HTERT RPE-1 (cell line): ENCODE measurements at regions not wholly inside any gene's neighbourhood (a gene's known extent, or its start where the extent isn't known, plus 50 kb on each side); places are given as distances from the start of the nearest gene placed in this dataset.
"Not testable (repeated sequence)": the region's sequence is repeated elsewhere in the genome, so short reads cannot be mapped to it uniquely, and the experiment has no call there.

Source experiments
- in situ Hi-C: fragments of 300-500 bp; cut with MboI; formaldehyde crosslinking; loops from 4 replicates; pipeline ENCODE4 v1.14.3; 2020; ENCODE audit warnings: low sequenced_read_pairs

DNA sequence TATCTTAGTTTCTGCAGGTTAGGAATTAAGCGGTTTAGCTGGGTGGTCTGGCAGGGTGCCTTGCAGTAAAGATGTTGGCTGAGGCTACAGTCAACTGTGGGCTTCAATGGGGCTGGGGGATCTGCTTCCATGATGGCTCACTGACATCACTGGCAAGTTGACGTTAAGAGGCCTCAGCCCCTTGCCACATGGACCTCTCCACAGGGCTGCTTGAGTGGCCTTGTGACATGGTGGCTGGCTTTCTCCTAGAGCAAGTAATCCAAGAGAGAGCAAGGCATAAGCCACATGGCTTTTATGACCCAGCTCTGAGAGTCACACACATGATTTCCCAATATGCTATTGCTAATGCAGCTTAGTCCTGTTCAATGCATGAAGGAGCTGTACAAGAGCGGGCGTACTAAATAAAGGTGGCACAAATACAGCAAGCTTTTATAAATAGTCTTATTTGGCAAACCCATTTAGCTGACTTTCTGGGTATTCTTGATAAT is 109.1 kb downstream of the SEPTIN7 start:
- in situ Hi-C loops, result no loop called here

DNA sequence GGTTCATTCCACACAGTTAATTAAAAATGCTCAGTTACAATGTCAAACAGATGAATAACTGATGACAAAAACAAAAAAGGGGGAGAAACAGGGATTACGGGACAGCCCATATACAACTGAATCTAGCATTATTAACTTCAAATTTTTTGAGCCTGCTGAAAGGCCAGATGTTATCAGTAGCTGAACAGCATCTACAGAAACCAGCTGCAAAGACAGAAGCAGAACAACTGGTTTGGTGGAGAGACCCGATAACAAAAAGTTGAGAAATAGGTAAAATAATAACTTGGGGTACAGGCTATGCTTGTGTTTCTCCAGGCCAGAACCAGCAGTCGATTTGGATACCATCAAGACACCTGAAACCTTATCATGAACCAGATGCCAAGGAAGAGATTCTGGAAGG is 109.8 kb downstream of the SEPTIN7 start:
- in situ Hi-C loops, result not testable (repeated sequence)

DNA sequence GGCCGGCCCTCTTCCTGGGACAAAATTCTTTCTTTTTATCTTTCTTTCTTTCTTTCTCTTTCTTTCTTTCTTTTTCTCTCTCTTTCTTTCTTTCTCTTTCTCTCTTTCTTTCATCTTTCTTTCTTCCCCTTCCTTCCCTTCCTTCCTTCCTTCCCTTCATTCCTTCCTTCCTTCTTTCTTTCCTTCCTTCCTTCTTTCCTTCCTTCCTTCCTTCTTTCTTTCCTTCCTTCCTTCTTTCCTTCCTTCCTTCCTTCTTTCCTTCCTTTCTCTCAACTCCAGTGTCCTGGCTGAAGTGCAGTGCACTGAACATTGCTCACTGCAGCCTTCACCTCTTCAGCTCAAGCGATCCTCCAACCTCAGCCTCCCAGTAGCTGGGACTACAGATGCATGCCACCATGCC is 112.5 kb downstream of the SEPTIN7 start:
- in situ Hi-C loops, result not testable (repeated sequence)

DNA sequence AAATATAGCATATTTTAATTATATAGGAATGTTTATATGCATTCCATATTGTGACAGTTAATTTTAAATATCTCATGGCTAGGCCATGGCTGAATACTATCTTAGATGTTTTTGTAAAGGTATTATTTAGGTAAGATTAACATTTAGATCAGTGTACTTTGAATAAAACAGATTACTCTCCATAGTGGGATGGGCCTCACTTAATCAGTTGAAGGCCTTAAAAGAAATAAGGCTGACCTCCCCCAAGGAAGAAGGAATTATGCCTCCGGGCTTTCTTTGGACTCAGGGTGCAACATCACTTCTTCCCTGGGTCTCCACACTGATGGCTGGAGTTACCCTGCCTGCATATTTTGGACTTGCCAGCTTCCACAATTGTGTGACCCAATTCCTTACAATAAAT is 113.4 kb downstream of the SEPTIN7 start:
- in situ Hi-C loops, result not testable (repeated sequence)

DNA sequence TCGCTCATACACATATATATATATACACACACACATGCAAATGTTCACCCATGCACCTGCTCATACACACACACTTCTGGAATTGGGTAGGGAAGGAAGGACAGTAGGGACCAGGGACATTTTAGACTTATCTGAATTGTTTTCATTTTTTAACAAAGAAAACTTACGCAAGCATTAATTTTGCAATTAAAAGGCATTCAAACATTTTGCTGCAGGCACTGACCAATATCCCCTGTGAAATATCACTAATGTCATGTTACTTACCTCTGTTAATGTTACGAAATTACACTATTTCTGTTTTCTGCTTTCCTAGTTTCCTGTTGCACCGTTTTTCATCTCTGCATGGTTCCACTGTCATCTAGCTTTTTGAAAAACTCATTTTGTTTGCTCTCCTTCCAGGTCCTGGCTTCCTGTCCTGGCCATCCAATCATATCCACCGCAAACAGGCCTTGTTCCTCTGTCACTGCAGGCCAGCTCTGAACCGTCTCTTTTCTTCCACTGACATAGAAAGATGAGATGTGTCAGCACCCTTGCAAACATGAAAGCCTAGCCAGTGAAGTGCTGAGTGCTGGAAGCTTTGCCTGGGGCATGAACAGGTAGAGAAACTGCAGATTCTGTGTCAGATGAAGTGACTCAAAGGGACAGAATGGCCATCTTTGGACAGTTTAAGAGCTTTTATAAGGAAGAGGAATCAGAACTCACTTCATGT is 114.5 kb downstream of the SEPTIN7 start:
- in situ Hi-C loops, result not testable (repeated sequence)

DNA sequence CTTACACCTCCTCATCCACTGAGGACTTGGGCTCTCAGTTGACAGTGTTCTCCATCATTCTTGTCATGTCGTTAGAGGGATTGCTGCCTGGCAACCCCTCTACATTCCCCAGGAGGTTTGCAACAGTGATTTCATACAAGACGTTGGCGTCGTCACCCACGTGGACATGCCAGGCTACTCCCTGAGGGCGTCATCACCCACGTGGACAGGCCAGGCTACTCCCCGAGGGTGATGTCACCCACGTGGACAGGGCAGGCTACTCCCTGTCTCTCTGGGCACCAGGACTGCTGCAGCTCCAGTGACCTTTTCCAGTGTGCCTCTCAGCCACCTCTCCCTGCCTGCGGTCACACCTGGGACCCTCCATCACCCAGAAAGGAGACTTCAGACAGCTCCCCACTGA is 117.4 kb downstream of the SEPTIN7 start:
- in situ Hi-C loops, result not testable (repeated sequence)

DNA sequence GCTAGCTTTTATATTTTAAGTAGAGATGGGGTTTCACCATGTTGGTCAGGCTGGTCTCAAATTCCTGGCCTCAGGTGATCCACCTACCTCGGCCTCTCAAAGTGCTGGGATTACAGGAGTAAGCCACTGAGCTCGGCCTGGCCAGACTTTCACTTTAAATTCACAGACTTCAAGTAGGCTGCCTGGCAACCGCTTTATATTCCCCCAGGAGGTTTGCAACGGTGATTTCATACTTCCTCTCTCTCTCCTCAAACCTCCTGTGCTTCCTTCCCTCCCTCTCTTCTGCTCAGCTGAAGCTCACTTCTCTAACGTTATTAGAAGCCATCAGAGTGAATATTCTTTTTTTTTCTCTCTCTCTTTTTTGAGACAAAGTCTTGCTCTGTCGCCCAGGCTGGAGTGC is 118.8 kb downstream of the SEPTIN7 start:
- in situ Hi-C loops, result not testable (repeated sequence)

DNA sequence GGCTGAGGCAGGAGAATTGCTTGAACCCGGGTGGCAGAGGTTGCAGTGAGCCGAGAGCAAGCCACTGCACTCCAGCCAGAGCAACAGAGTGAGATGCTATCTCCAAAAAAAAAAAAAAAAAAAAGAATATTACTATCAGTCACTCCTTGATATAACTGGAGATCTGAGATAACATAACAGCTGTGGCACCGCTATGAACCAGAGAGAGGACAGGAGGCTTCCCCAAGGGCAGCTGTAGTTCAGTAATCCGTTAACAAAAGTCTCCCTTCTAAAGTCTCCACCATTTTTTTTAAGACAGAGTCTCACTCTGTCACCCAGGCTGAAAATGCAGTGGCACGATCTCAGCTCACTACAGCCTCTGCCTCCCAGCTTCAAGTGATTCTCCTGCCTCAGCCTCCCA is 120.5 kb downstream of the SEPTIN7 start:
- in situ Hi-C loops, result not testable (repeated sequence)

DNA sequence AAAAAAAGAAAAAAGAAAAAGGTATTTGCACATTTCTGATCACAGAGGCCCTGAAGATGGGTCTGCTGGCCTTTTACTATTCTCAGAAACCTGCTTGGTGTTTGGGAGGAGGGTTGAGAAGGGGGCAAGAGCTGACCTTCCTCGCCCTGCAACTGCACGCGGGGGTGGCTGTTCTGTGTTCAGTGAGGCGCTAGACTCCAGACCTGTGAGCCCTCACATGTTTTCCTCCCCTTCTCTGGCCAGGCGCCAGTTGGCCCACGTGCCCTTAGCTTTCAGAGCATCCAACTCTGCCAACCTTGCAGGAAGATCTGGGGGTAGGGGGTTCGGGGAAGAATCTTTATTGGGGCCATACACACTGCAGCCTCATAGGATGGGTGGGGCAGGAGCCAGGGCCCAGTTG is 123.8 kb downstream of the SEPTIN7 start:
- in situ Hi-C loops, result not testable (repeated sequence)

DNA sequence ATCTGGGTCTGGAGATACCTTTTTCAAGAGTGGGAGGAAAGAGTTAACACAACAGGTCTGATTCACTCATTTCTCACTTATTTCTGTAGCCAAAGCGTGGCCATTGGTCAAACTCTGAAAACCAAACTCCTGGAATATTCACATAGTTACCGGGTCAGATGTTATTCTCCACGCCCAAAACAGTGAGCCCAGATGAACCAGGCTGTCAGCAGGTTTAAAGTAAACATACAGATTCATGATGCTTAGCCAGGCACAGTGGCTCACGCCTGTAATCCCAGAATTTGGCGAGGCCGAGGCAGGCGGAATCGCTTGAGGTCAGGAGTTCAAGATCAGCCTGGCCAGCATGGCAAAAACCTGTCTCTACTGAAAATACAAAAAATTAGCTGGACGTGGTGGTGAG is 126.1 kb downstream of the SEPTIN7 start:
- in situ Hi-C loops, result not testable (repeated sequence)

DNA sequence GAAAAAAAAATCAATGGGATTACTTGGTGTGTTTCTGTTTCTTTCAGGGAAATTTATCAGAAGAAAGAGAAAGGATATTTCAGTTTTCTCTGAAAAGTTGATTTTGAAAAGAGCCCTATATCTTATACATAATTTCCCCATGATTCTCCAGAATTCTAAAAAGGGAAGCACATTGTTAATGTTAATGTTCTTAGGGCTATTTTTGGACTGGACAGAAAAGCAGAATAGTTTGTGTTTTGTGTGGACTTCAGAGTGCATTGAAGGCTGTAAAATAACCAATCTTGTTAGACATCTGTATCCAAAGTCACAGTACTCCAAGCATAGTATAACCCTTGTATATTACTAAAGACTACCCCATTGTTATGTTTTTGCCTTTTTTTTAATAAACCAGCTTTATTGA is 130.3 kb downstream of the SEPTIN7 start:
- in situ Hi-C loops, result not testable (repeated sequence)

DNA sequence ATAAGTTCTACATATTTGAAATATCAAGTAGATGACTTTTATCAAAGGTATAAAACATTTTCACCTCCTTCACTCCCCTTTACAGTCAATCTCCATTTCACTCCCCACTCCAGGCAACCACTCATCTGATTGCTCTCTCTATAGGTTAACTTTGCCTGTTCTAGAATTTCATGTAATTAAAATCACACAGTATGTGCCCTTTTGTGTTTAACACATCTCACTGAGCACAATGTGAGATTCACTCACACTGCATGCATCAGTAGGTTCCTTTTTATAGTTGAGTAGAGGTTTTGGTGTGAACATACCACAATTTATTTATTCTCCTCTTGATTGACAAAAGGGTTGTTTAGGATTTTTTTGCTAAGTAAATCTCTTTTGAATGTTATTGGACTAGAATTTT is 130.7 kb downstream of the SEPTIN7 start:
- in situ Hi-C loops, result not testable (repeated sequence)

DNA sequence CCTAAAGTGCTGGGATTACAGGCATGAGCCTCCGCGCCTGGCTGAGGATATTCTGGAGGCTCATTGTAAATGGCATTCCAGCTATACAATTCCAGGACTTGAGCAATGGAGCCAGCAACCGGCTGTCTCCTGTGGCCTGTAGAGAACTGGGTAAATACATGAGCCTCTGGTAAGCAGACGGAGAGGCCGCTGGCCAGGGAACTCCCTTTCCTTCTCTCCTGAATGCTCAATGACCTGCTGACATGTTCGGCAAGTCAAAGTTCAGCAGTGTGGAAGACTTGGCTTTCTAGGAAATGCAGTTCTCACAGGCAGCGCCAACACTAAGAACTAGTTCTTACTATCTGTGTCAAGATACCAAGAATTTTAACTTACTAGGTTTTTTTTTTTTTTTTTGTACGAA is 139.8 kb downstream of the SEPTIN7 start:
- in situ Hi-C loops, result not testable (repeated sequence)

DNA sequence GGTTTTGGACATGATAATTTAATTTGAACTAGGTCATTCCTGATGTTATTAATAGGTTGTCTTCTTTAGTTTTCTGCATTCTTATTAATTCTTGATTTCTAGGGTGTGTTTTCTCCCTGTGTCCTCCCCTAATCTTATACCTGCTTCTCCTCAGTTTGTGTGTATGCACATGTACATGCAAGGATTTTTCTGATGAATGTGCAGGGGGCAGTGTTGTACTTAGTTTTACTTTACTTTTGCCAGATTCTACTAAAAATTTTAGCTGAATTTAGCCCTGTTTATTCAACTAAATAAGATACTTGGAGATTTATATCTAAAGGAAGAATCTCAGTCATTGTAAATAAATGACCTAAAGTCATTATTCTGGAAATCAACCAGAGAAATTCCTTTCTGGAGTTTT is 144.8 kb downstream of the SEPTIN7 start:
- in situ Hi-C loops, result not testable (repeated sequence)

DNA sequence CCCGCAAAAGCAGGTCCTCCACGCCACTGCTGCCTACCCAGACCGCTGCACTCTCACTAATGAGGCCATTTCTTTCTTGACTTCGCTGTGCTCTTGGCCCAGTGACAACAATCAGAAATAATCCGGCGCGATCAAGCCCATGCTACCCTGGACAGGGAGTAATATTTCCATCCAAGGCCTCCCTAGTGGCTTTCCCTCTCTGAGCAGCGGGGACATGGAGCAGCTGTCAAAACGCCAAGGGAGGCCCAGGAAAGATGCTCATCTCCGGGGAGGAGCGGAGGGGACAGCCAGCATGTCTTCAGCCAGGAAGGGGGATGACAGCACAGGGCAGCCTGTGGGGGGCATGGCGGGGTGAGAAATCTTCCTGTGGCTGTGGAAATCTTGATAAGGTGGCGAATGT is 154.9 kb downstream of the SEPTIN7 start:
- in situ Hi-C loops, result not testable (repeated sequence)

DNA sequence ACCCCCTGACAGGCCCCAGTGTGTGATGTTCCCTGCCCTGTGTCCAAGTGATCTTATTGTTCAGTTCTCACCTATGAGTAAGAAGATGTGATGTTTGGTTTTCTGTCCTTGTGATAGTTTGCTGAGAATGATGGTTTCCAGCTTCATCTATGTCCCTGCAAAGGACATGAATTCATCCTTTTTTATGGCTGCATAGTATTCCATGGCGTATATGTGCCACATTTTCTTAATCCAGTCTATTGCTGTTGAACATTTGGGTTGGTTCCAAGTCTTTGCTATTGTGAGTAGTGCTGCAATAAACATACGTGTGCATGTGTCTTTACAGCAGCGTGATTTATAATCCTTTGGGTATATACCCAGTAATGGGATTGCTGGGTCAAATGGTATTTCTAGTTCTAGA is 156.1 kb downstream of the SEPTIN7 start:
- in situ Hi-C loops, result not testable (repeated sequence)

DNA sequence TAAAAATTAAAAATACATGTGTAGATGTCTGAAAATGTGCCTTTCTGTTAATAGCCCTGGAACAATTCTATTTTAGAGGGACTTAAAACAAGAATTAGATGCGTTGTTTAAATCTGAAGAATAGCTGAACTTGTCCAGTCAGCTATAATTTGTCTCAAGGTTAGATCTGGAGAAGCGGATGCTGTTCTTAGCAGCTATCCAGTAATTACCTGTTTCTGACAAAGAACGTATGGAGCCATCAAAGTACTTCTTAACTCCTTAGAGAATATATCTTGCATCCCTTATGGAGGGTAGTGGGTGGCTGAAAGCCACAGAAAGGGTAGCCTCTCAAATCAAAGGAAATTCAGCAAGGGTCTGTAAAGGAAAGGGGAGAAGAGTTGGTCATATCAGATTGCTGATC is 160.4 kb downstream of the SEPTIN7 start:
- in situ Hi-C loops, result not testable (repeated sequence)

DNA sequence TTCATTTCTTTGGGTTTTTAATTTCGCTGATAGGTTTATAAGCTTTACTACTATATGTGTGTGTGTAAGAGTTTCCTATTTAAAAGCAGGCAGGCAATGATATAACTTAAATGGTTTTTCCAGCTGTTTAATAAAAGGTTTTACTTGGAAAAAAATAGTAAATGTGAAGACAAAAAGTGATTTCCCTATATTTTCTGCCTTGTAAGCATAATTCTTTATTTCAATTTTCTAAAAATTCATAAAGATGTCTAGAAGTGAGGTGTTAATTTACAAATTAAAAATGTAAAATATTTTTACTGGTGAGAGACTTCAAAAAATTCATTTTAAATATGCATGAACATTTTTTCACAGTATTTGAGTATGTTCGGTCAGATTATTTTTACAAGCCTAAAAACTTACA is 161.8 kb downstream of the SEPTIN7 start:
- in situ Hi-C loops, result not testable (repeated sequence)

DNA sequence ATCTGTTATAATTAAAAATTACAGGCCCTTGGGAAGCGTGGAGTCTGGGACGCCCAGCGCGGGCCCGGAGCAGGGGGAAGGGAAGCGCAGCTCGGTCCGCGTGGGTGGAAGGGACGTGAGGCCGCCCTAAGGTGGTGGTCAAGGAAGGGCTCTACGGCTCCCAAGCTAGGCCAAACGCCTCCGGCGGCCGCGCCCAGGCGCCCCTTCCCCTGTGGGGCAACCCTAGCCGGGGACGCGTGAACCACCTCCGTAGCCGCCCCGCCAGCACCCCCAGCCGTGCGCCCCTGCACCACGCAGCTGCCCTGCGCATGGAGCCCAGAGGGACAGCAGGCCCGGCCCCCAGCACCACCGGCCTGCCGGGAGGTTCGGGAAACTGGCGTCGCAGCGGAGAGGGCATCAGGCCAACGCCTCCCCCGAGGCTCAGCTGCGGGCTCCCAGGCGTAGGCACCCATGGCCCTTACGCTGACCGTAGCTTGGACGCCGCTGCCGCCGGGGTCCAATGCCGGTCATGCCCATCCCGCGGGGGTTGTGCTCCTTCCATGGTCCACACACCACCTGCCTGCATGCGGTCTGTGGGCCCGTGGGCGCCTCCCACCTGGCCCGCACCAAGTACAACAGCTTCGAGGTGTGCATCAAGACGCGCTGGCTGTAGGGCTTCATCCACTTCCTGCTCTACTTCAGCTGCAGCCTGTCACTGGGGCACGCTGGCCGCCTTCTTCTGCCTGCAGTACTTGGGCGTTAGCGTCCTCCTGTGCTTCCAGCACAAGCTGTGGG is 166.7 kb downstream of the SEPTIN7 start:
- in situ Hi-C loops, result no loop called here

DNA sequence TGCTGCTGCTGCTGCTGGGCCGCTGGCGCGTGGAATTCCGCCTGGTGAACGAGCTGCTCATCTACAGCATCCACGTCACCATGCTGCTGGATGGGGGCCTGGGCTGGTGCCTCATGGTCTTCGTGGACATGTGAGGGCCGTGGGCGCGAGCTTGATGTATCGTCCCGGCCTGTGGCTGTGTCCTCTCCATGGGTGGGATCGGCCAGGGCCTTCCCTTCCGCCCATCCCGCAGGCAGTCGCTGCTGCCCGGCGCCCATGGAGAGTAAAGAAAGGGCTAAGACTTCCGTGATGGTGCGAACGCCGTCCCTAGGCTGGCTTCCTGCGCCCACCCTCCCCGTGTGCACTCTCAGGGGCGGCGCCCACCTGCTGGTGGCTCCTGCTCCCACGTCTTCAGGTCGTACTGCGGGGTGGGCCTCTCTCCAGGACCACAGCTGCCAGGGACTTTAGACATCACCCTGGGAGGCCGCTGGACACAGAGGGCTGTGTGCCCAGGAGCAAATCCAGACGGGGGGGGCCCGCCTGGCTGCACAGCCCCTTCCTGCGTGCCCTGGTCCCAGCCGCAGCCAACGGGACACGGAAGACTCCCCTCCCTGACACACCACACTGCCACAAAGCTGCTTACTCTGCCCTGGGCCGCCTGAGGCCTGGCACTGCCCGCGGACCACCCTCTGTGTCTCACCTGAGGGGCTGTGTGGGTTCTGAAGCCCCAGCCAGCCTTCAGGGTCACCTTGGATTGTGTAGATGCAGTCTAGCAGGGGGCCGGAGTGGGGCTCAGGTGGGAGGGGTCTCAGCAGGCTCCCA is 167.5 kb downstream of the SEPTIN7 start:
- in situ Hi-C loops, result no loop called here

DNA sequence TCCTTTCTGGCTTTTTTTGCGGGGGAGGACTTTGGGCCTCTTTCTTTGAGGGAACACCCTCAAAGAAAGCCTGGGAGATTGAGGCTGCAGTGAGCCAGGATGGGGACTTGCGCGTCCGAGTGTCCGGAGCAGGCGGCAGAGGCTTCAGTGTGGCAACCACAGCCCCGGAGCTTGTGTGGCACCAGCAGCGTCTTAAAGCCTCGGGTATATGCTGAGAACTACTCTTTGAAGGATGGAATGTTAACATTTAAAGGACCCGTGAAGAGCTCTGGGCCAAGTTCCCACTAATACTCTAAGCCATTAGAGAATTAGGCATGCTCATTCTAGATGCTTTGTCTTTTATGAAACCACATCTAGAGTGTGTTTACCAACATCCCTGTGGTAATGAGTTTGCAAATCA is 168.2 kb downstream of the SEPTIN7 start:
- in situ Hi-C loops, result no loop called here
